Fibroblast of mammary gland (primary cell): ENCODE measurements at regions not wholly inside any gene's neighbourhood (a gene's known extent, or its start where the extent isn't known, plus 50 kb on each side); places are given as distances from the start of the nearest gene placed in this dataset.

ENCODE experiments used
- DNase-seq: peaks from one replicate; pipeline ENCODE4 v3.0.0-alpha.2; 2010; ENCODE audit warnings: low read depth
- H3K4me3 ChIP-seq: 2 replicates; pipeline ENCODE4 v1.5.1; 2011; ENCODE audit warnings: low read depth, mild to moderate bottlenecking, low read length, moderate library complexity; ENCODE audit not compliant: control insufficient read depth
- CTCF ChIP-seq: conservative IDR thresholded peaks from 2 replicates; pipeline ENCODE4 v1.5.1; 2011; ENCODE audit warnings: low read depth, low read length, inconsistent platforms; ENCODE audit not compliant: control insufficient read depth, insufficient read depth

- H3K4me3 ChIP-seq, result no peak overlapping the region
- no peak for TF ChIP-seq CTCF
- DNase-seq, result no peak
Measured at GRCh38 chr12:125233319-125233718, 168.1 kb downstream of the AACS start.

GRCh38 chr12:125239563-125239962 lies 174.3 kb downstream of the AACS start:
- no peak for TF ChIP-seq CTCF
- no peak overlapping the region for H3K4me3 ChIP-seq
- no peak for DNase-seq

- no peak for DNase-seq
- TF ChIP-seq CTCF, result no peak
Measured at GRCh38 chr12:125240717-125241116, 175.5 kb downstream of the AACS start.

GRCh38 chr12:125243811-125244210 lies 178.6 kb downstream of the AACS start:
- no peak for TF ChIP-seq CTCF
- no peak overlapping the region for H3K4me3 ChIP-seq
- no peak for DNase-seq

More at GRCh38 chr12:125240717-125241116, 175.5 kb downstream of the AACS start:
- H3K4me3 ChIP-seq, result no peak overlapping the region

GRCh38 chr12:125244338-125244737 lies 179.1 kb downstream of the AACS start:
- no peak for TF ChIP-seq CTCF
- no peak for DNase-seq
- H3K4me3 ChIP-seq, result no peak overlapping the region

GRCh38 chr12:125245581-125246557 lies 180.6 kb downstream of the AACS start:
- no peak for TF ChIP-seq CTCF
- DNase-seq, result no peak
- no peak overlapping the region for H3K4me3 ChIP-seq

- no peak overlapping the region for H3K4me3 ChIP-seq
- DNase-seq, result no peak
- TF ChIP-seq CTCF, result no peak
Measured at GRCh38 chr12:125247477-125247876, 182.2 kb downstream of the AACS start.
